K562 (cell line): ENCODE measurements at regions not wholly inside any gene's neighbourhood (a gene's known extent, or its start where the extent isn't known, plus 50 kb on each side); places are given as distances from the start of the nearest gene placed in this dataset.

ENCODE experiments used
- CBX5 ChIP-seq: IDR thresholded peaks from 2 replicates; pipeline ENCODE4 v1.6.1; 2014; ENCODE audit warnings: low read depth, borderline replicate concordance
- CTCF ChIP-seq, 3 experiments: IDR thresholded peaks in 2 of 3; conservative IDR thresholded peaks in 1 of 3; 2 replicates each; pipeline ENCODE4 v1.5.1; 2011 to 2012; ENCODE audit warnings: low read length in 3 of 3, mild to moderate bottlenecking in 3 of 3, control low read depth in 2 of 3, improper control_type of control experiment in 1 of 3, inconsistent platforms in 1 of 3, low read depth in 1 of 3, mixed read lengths in 1 of 3, moderate library complexity in 1 of 3; ENCODE audit not compliant: insufficient read depth in 2 of 3
- E2F5 ChIP-seq: sonication (generic); formaldehyde crosslinking; IDR thresholded peaks from 2 replicates; pipeline ENCODE4 v1.8.0; 2022; ENCODE audit warnings: mild to moderate bottlenecking, missing genetic modification reagents
- KDM1A ChIP-seq, 2 experiments: fragments of 450-650 bp; IDR thresholded peaks; 2 replicates each; pipeline ENCODE4 v1.6.1; 2016; ENCODE audit warnings: mild to moderate bottlenecking in 2 of 2
- KLF13 ChIP-seq: fragments of 450-650 bp; IDR thresholded peaks from 2 replicates; pipeline ENCODE4 v1.6.1; 2016; ENCODE audit warnings: missing genetic modification characterization, low read depth, mild to moderate bottlenecking, missing compliant biosample characterization, moderate library complexity, borderline replicate concordance
- MAX ChIP-seq: sonication (generic); formaldehyde crosslinking; IDR thresholded peaks from 2 replicates; pipeline ENCODE4 v1.9.0; 2022; ENCODE audit warnings: mild to moderate bottlenecking, missing genetic modification reagents
- POLR2A ChIP-seq: fragments of 450-650 bp; conservative IDR thresholded peaks from 2 replicates; pipeline ENCODE4 v1.6.1; 2016
- ZBTB40 ChIP-seq, 2 experiments: fragments of 450-650 bp in 1 of 2; sonication (generic) in 1 of 2; formaldehyde crosslinking in 1 of 2; IDR thresholded peaks; 2 replicates each; pipeline versions ENCODE4 v1.7.1 to v1.9.0; 2016 to 2022; ENCODE audit warnings: inconsistent platforms in 1 of 2, mild to moderate bottlenecking in 1 of 2, missing genetic modification reagents in 1 of 2
- ZFPM2 ChIP-seq: fragments of 250-450 bp; sonication (Bioruptor Pico); IDR thresholded peaks from 2 replicates; pipeline ENCODE4 v1.5.1; 2022; ENCODE audit warnings: mild to moderate bottlenecking

- no peak for TF ChIP-seq ZFPM2
- no peak for TF ChIP-seq CTCF (IDR thresholded peaks at IDR 0.05 in 2 of 3, conservative IDR thresholded peaks at IDR 0.05 in 1 of 3; ENCODE audit: insufficient read depth in 2 of 3, low read depth in 1 of 3, low read length in 3 of 3)
- TF ChIP-seq E2F5 (CRISPR knock-in tag), result no peak
- no peak for TF ChIP-seq POLR2A
- no peak for TF ChIP-seq KDM1A (IDR thresholded peaks at IDR 0.05)
- no peak for TF ChIP-seq CBX5
- TF ChIP-seq KLF13, result no peak
- no peak for TF ChIP-seq MAX (CRISPR knock-in tag)
- TF ChIP-seq ZBTB40 (IDR thresholded peaks at IDR 0.05), result no peak
- TF ChIP-seq ZBTB40 (CRISPR knock-in tag; IDR thresholded peaks at IDR 0.05), result no peak
Observed at GRCh38 chr15:101562428-101563059, 73.0 kb upstream of the PCSK6 start.
